Uterus (tissue), 3 donors: ENCODE measurements at regions not wholly inside any gene's neighbourhood (a gene's known extent, or its start where the extent isn't known, plus 50 kb on each side); places are given as distances from the start of the nearest gene placed in this dataset.

ENCODE experiments used
- DNase-seq, 2 donors: peaks; one replicate each; pipeline ENCODE4 v3.0.0-alpha.2; 2019 to 2020
- H3K27ac ChIP-seq, 2 donors: fragments of 200-600 bp; sonication (generic); 1 replicate in 1 of 2; 2 replicates in 1 of 2; pipeline ENCODE4 v1.5.1; 2016 to 2018
- H3K27me3 ChIP-seq, 2 donors: fragments of 200-600 bp; sonication (generic); one replicate each; pipeline ENCODE4 v1.5.1; 2018 to 2019; ENCODE audit warnings: control low read depth in 1 of 2
- H3K36me3 ChIP-seq, 2 donors: fragments of 200-600 bp; sonication (generic); one replicate each; pipeline ENCODE4 v1.5.1; 2019; ENCODE audit warnings: control low read depth in 1 of 2
- H3K4me1 ChIP-seq, 2 donors: fragments of 200-600 bp; sonication (generic); one replicate each; pipeline ENCODE4 v1.5.1; 2018 to 2019; ENCODE audit warnings: control low read depth in 1 of 2
- H3K4me3 ChIP-seq, 2 donors: fragments of 200-600 bp; sonication (generic); 1 replicate in 1 of 2; 2 replicates in 1 of 2; pipeline ENCODE4 v1.5.1; 2018 to 2019; ENCODE audit warnings: mild to moderate bottlenecking in 1 of 2
- H3K9me3 ChIP-seq, 2 donors: fragments of 200-600 bp; sonication (generic); one replicate each; pipeline ENCODE4 v1.5.1; 2019; ENCODE audit warnings: control low read depth in 1 of 2
- POLR2A ChIP-seq, 2 donors: fragments of 450-650 bp; IDR thresholded peaks; one replicate each; pipeline ENCODE4 v1.6.1; 2016; ENCODE audit warnings: antibody characterized with exemption in 2 of 2, mild to moderate bottlenecking in 1 of 2, moderate library complexity in 1 of 2
- intact Hi-C: fragments of 100-400 bp; cut with DNase I; formaldehyde crosslinking; loops from one replicate; pipeline ENCODE4 v1.15.1; 2023; ENCODE audit warnings: low total_unique reads
- TF ChIP-seq, protein P1 (sequence below), 4 experiments: fragments of 200-600 bp in 2 of 4; fragments of 450-650 bp in 2 of 4; sonication (generic) in 2 of 4; IDR thresholded peaks; one replicate each; pipeline ENCODE4 v1.5.1; 2016 to 2019; ENCODE audit warnings: antibody characterized with exemption in 4 of 4, mild to moderate bottlenecking in 2 of 4, moderate library complexity in 1 of 4
- donor health status: DM: yes; HTN: yes; CAD: no.

DNA sequence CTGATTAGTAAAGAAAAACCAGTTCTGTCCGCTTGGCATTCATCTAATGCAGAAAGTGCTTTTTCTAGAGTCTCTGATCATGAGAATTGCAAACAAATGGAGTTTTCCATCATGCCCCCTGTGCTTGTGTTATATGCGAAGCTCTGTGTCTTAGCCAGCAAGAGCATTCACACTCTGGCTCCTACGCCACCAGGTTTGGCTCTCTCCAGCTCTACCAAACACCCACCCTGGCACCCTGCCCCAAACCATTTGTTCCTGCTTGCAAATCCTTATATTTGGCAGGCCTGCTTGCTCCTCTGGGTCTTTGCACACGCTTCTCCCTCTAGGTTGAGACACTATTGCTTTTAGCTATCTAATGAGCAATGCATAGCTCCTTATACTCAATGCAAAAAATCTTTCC is 204.1 kb upstream of the CYRIA start:
- Histone ChIP-seq H3K27me3 (no peaks in the 10 kb centered on the region), H3K4me3 (no peak overlapping the region), H3K9me3 (no peaks in the 10 kb centered on the region), H3K4me1 (no peaks in the 10 kb centered on the region), H3K27ac (no peak overlapping the region), H3K36me3 (no peaks in the 10 kb centered on the region)
- no peak for DNase-seq
- intact Hi-C loops = no loop called here
- TF ChIP-seq POLR2A (IDR thresholded peaks at IDR 0.05) = no peak
- TF ChIP-seq, protein P1, sequence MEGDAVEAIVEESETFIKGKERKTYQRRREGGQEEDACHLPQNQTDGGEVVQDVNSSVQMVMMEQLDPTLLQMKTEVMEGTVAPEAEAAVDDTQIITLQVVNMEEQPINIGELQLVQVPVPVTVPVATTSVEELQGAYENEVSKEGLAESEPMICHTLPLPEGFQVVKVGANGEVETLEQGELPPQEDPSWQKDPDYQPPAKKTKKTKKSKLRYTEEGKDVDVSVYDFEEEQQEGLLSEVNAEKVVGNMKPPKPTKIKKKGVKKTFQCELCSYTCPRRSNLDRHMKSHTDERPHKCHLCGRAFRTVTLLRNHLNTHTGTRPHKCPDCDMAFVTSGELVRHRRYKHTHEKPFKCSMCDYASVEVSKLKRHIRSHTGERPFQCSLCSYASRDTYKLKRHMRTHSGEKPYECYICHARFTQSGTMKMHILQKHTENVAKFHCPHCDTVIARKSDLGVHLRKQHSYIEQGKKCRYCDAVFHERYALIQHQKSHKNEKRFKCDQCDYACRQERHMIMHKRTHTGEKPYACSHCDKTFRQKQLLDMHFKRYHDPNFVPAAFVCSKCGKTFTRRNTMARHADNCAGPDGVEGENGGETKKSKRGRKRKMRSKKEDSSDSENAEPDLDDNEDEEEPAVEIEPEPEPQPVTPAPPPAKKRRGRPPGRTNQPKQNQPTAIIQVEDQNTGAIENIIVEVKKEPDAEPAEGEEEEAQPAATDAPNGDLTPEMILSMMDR (IDR thresholded peaks at IDR 0.05) = no peak

DNA sequence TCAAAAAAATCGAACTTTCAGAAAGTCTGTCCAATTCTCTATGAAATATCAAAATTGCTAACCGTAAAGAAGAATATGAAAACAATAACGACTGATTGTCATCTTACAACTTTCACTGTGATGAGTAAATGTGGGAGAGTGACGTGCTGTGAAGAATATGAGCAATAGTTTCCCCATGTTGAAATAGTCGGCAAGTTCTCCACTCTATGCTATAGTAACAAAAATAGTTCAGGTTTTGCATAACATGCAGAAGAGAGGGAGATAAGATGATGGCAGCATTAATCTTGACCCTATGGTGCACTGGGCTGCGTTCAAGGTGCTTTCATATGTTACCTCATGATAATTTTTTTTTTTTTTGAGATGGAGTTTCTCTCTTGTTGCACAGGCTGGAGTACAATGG is 196.8 kb upstream of the CYRIA start:
- TF ChIP-seq POLR2A (IDR thresholded peaks at IDR 0.05) = no peak
- TF ChIP-seq, protein P1 (IDR thresholded peaks at IDR 0.05) = no peak
- intact Hi-C loops = no loop called here
- DNase-seq = no peak
- H3K4me1 ChIP-seq = no peaks in the 10 kb centered on the region
- H3K4me3 ChIP-seq = no peak overlapping the region
- no peaks in the 10 kb centered on the region for H3K27me3 ChIP-seq
- H3K9me3 ChIP-seq = no peaks in the 10 kb centered on the region
- H3K27ac ChIP-seq = no peak overlapping the region
- H3K36me3 ChIP-seq = no peaks in the 10 kb centered on the region

- no peak overlapping the region for H3K4me3 ChIP-seq
These were observed 195.9 kb upstream of the CYRIA start for GRCh38 chr2:16861530-16861929.

DNA sequence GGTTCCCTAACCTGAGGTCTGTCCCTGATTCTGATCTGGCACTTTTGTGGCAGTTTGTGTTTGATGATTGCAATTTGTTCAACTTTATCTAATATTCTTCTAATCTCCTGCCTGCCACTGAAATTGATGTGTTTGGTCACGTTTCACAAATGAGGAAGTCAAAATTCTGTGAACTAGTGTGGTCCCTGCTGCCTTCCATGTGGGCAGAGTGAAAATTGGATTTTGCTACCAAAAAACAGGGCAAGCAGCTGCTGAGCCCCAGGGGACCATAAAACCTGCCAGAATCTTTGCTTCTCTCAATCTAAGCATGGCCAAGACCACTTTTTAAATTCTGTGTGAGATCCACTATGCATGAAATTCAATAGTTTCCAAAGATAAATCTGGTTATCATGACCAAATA is 195.5 kb upstream of the CYRIA start:
- no peak for DNase-seq
- no peaks in the 10 kb centered on the region for H3K9me3 ChIP-seq
- TF ChIP-seq POLR2A (IDR thresholded peaks at IDR 0.05) = no peak
- TF ChIP-seq, protein P1 (IDR thresholded peaks at IDR 0.05) = no peak
- H3K27me3 ChIP-seq = no peaks in the 10 kb centered on the region
- no peak overlapping the region for H3K27ac ChIP-seq
- no peaks in the 10 kb centered on the region for H3K36me3 ChIP-seq
- intact Hi-C loops = no loop called here
- H3K4me1 ChIP-seq = no peaks in the 10 kb centered on the region
- H3K4me3 ChIP-seq = no peak overlapping the region

More at GRCh38 chr2:16861530-16861929, 195.9 kb upstream of the CYRIA start:
- no peak for DNase-seq
- H3K4me1 ChIP-seq = no peaks in the 10 kb centered on the region
- no peak overlapping the region for H3K27ac ChIP-seq
- H3K9me3 ChIP-seq = no peaks in the 10 kb centered on the region
- TF ChIP-seq, protein P1 (IDR thresholded peaks at IDR 0.05) = no peak
- TF ChIP-seq POLR2A (IDR thresholded peaks at IDR 0.05) = no peak
- intact Hi-C loops = no loop called here
- H3K27me3 ChIP-seq = no peaks in the 10 kb centered on the region
- no peaks in the 10 kb centered on the region for H3K36me3 ChIP-seq

DNA sequence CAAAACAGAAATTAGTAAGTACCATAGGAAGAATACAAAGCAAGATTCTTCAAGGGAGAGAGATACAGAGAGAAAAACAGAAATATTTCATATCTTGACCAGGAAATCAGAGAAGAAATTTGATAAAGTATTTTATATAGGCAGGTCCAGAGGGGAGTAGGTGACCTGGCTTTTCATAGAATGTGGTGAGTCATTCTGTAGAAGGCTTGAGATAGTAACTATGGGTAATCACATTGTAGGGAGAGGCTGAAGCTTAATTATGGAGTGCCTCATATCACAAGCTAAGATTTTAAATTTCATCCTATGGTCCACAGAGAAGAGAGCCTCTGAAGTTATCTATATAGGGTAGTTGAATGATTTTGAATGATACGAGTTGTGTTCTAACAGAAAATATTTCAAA is 195.0 kb upstream of the CYRIA start:
- Histone ChIP-seq H3K36me3 (no peaks in the 10 kb centered on the region), H3K4me1 (no peaks in the 10 kb centered on the region), H3K27me3 (no peaks in the 10 kb centered on the region), H3K4me3 (no peak overlapping the region), H3K27ac (no peak overlapping the region), H3K9me3 (no peaks in the 10 kb centered on the region)
- intact Hi-C loops = no loop called here
- DNase-seq = no peak
- TF ChIP-seq, protein P1 (IDR thresholded peaks at IDR 0.05) = no peak
- no peak for TF ChIP-seq POLR2A (IDR thresholded peaks at IDR 0.05)
